GM12891 (cell line): ENCODE measurements at regions not wholly inside any gene's neighbourhood (a gene's known extent, or its start where the extent isn't known, plus 50 kb on each side); places are given as distances from the start of the nearest gene placed in this dataset.

Experiments used
- PAX5 ChIP-seq: IDR thresholded peaks from 2 replicates; pipeline ENCODE4 v1.6.1; 2011; ENCODE audit warnings: low read length, moderate library complexity, mild to moderate bottlenecking; ENCODE audit not compliant: insufficient read depth, severe bottlenecking
- POLR2A ChIP-seq: IDR thresholded peaks from 2 replicates; pipeline ENCODE4 v1.6.1; 2011; ENCODE audit warnings: low read depth, low read length, control low read depth
- POLR2AphosphoS5 ChIP-seq: IDR thresholded peaks from 2 replicates; pipeline ENCODE4 v1.6.1; 2011; ENCODE audit warnings: low read depth, low read length, control low read depth
- SPI1 ChIP-seq: IDR thresholded peaks from 2 replicates; pipeline ENCODE4 v1.6.1; 2011; ENCODE audit warnings: low read depth, low read length, control low read depth
- TAF1 ChIP-seq: IDR thresholded peaks from 2 replicates; pipeline ENCODE4 v1.6.1; 2011; ENCODE audit warnings: low read depth, low read length, control low read depth

- TF ChIP-seq POLR2A (no peak), TAF1 (no peak), SPI1 (no peak), PAX5 (no peak), POLR2AphosphoS5 (no peak)
Measured at GRCh38 chr14:43408472-43408871, 1098.6 kb downstream of the FSCB start.
